ENCODE measurements at regions not wholly inside any gene's neighbourhood (a gene's known extent, or its start where the extent isn't known, plus 50 kb on each side); places are given as distances from the start of the nearest gene placed in this dataset.

GRCh38 chr4:137067735-137068134, 464.6 kb downstream of the PCDH18 start:
- Mint-ChIP-seq H3K9me3 (ENCODE audit: unreplicated experiment) (no peaks in the 10 kb centered on the region), H3K4me3 (ENCODE audit: unreplicated experiment) (no peak overlapping the region), H3K27ac (ENCODE audit: unreplicated experiment) (no peak overlapping the region), H3K4me1 (ENCODE audit: low read depth, unreplicated experiment) (no peaks in the 10 kb centered on the region), H3K36me3 (ENCODE audit: unreplicated experiment) (no peaks in the 10 kb centered on the region), H3K27me3 (ENCODE audit: unreplicated experiment) (no peaks in the 10 kb centered on the region)
- no peak for TF ChIP-seq CTCF (IDR thresholded peaks at IDR 0.05; ENCODE audit: partially characterized antibody, unreplicated experiment)
- DNase-seq: no peak

GRCh38 chr4:137065311-137065710, 467.0 kb downstream of the PCDH18 start:
- Mint-ChIP-seq H3K27me3 (ENCODE audit: unreplicated experiment) (no peaks in the 10 kb centered on the region), H3K4me1 (ENCODE audit: low read depth, unreplicated experiment) (no peaks in the 10 kb centered on the region), H3K27ac (ENCODE audit: unreplicated experiment) (no peak overlapping the region), H3K4me3 (ENCODE audit: unreplicated experiment) (no peak overlapping the region), H3K9me3 (ENCODE audit: unreplicated experiment) (no peaks in the 10 kb centered on the region), H3K36me3 (ENCODE audit: unreplicated experiment) (no peaks in the 10 kb centered on the region)
- DNase-seq: no peak
- TF ChIP-seq CTCF (IDR thresholded peaks at IDR 0.05; ENCODE audit: partially characterized antibody, unreplicated experiment): no peak

GRCh38 chr4:137063961-137064360, 468.3 kb downstream of the PCDH18 start:
- H3K4me1 Mint-ChIP-seq (ENCODE audit: low read depth, unreplicated experiment): peaks cover 4% of the 10 kb centered on the region
- no peak for DNase-seq
- H3K36me3 Mint-ChIP-seq (ENCODE audit: unreplicated experiment): no peaks in the 10 kb centered on the region
- no peaks in the 10 kb centered on the region for H3K9me3 Mint-ChIP-seq (ENCODE audit: unreplicated experiment)
- no peak for TF ChIP-seq CTCF (IDR thresholded peaks at IDR 0.05; ENCODE audit: partially characterized antibody, unreplicated experiment)
- H3K27me3 Mint-ChIP-seq (ENCODE audit: unreplicated experiment): no peaks in the 10 kb centered on the region
- no peak overlapping the region for H3K4me3 Mint-ChIP-seq (ENCODE audit: unreplicated experiment)
- H3K27ac Mint-ChIP-seq (ENCODE audit: unreplicated experiment): no peak overlapping the region

- Mint-ChIP-seq H3K9me3 (ENCODE audit: unreplicated experiment) (peaks cover 1% of the 10 kb centered on the region), H3K36me3 (ENCODE audit: unreplicated experiment) (no peaks in the 10 kb centered on the region), H3K4me3 (ENCODE audit: unreplicated experiment) (no peak overlapping the region), H3K4me1 (ENCODE audit: low read depth, unreplicated experiment) (peaks cover 2% of the 10 kb centered on the region), H3K27me3 (ENCODE audit: unreplicated experiment) (no peaks in the 10 kb centered on the region), H3K27ac (ENCODE audit: unreplicated experiment) (no peak overlapping the region)
- DNase-seq: no peak
- no peak for TF ChIP-seq CTCF (IDR thresholded peaks at IDR 0.05; ENCODE audit: partially characterized antibody, unreplicated experiment)
These were observed 489.1 kb downstream of the PCDH18 start for GRCh38 chr4:137043184-137043583.

- H3K9me3 Mint-ChIP-seq (ENCODE audit: unreplicated experiment): peaks cover 1% of the 10 kb centered on the region
- H3K27ac Mint-ChIP-seq (ENCODE audit: unreplicated experiment): peak overlapping the region; percentile 44
- peaks cover 2% of the 10 kb centered on the region for H3K4me1 Mint-ChIP-seq (ENCODE audit: low read depth, unreplicated experiment)
These were observed 492.9 kb downstream of the PCDH18 start for GRCh38 chr4:137039370-137039769.

More at GRCh38 chr4:137039370-137039769, 492.9 kb downstream of the PCDH18 start:
- H3K4me3 Mint-ChIP-seq (ENCODE audit: unreplicated experiment): no peak overlapping the region
- DNase-seq: no peak
- TF ChIP-seq CTCF (IDR thresholded peaks at IDR 0.05; ENCODE audit: partially characterized antibody, unreplicated experiment): no peak
- H3K36me3 Mint-ChIP-seq (ENCODE audit: unreplicated experiment): no peaks in the 10 kb centered on the region
- H3K27me3 Mint-ChIP-seq (ENCODE audit: unreplicated experiment): no peaks in the 10 kb centered on the region

All from glutamatergic neuron (in vitro differentiated cells).